K562 (cell line): ENCODE measurements at regions not wholly inside any gene's neighbourhood (a gene's known extent, or its start where the extent isn't known, plus 50 kb on each side); places are given as distances from the start of the nearest gene placed in this dataset.
A peak's percentile ranks its signal among the peaks of the same experiment; 100 is the strongest.

Experiments
- ATAC-seq: fragments of 200-7000 bp; cut with Tn5 transposase; 3 replicates; pipeline ENCODE4 v1.9.1; 2020; ENCODE audit warnings: moderate library complexity
- BruUV-seq: library from RNA; stranded (reverse); fragments of 400-500 nt; replicated peaks from 2 replicates; lab custom pipeline; 2021; lab: Mats Ljungman, UMichigan
- CTCF ChIA-PET: fragments of 300-600 bp; formaldehyde crosslinking; extraction: SDS; loops from one replicate; lab custom pipeline; 2021; ENCODE audit warnings: low intra/inter-chr PET ratio; lab: Yijun Ruan, JAX
- POLR2A ChIA-PET: fragments of 300-600, 350-650 bp; sonication (Branson Sonifier 250); formaldehyde crosslinking; extraction: SDS; loops from one replicate; lab custom pipeline; 2021; ENCODE audit warnings: antibody characterized with exemption, inconsistent platforms; lab: Yijun Ruan, JAX
- DNase-seq, 4 experiments: peaks; one replicate each; pipeline versions ENCODE4 v3.0.0 to v3.0.0-alpha.2; 2011 to 2018; ENCODE audit warnings: low spot score in 3 of 4, mixed read lengths in 3 of 4; ENCODE audit errors: extremely low read depth in 1 of 4
- FAIRE-seq: peaks from 2 replicates; lab custom pipeline; 2011; peaks lifted over from hg19 to GRCh38; lab: Jason Lieb, UNC
- H2AFZ ChIP-seq: 2 replicates; pipeline ENCODE4 v1.6.0; 2011; ENCODE audit warnings: low read depth, low read length, control low read depth, inconsistent platforms
- H3K27ac ChIP-seq: fragments of 200-600 bp; 3 replicates; pipeline ENCODE4 v1.8.0; 2011; ENCODE audit warnings: low read depth, mild to moderate bottlenecking, control low read depth, inconsistent platforms, low read length, moderate library complexity, mixed read lengths; ENCODE audit errors: extremely low read depth
- H3K27me3 ChIP-seq, 2 experiments: fragments of 300-600 bp in 1 of 2; 2 replicates in 1 of 2; 3 replicates in 1 of 2; pipeline versions ENCODE4 v1.6.0 to v1.8.0; 2011; ENCODE audit warnings: inconsistent platforms in 2 of 2, low read length in 2 of 2, mild to moderate bottlenecking in 1 of 2, mixed read lengths in 1 of 2, moderate library complexity in 1 of 2; ENCODE audit not compliant: control insufficient read depth in 2 of 2, insufficient read depth in 2 of 2
- H3K36me3 ChIP-seq: fragments of 300-600 bp; 3 replicates; pipeline ENCODE4 v1.8.0; 2011; ENCODE audit warnings: mild to moderate bottlenecking, low read length, inconsistent platforms; ENCODE audit not compliant: control insufficient read depth, insufficient read depth
- H3K4me1 ChIP-seq, 2 experiments: fragments of 200-600 bp in 1 of 2; replicated peaks in 1 of 2; 2 replicates in 1 of 2; 3 replicates in 1 of 2; pipeline versions ENCODE4 v1.5.1 to v1.8.0; 2011; ENCODE audit warnings: inconsistent platforms in 2 of 2, low read length in 2 of 2, mild to moderate bottlenecking in 1 of 2, mixed read lengths in 1 of 2, moderate library complexity in 1 of 2; ENCODE audit not compliant: control insufficient read depth in 2 of 2, insufficient read depth in 2 of 2
- H3K4me2 ChIP-seq: 2 replicates; pipeline ENCODE4 v1.6.1; 2011; ENCODE audit warnings: low read length, control low read depth, inconsistent platforms, mixed read lengths; ENCODE audit not compliant: insufficient read depth
- H3K4me3 ChIP-seq: fragments of 200-600 bp; sonication (generic), shearing (Covaris generic); 2 replicates; pipeline ENCODE4 v1.5.1; 2016; ENCODE audit warnings: control low read depth, inconsistent platforms
- H3K79me2 ChIP-seq: fragments of 200-600 bp; 3 replicates; pipeline ENCODE4 v1.8.0; 2011; ENCODE audit warnings: low read length, inconsistent platforms; ENCODE audit not compliant: control insufficient read depth, insufficient read depth
- H3K9ac ChIP-seq, 2 experiments: 2 replicates each; pipeline versions ENCODE4 v1.6.0 to v1.6.1; 2011; ENCODE audit warnings: low read depth in 2 of 2, low read length in 2 of 2, control low read depth in 1 of 2, inconsistent platforms in 1 of 2, mild to moderate bottlenecking in 1 of 2, mixed read lengths in 1 of 2; ENCODE audit not compliant: insufficient read depth in 1 of 2
- H3K9me1 ChIP-seq: one replicate; pipeline ENCODE4 v1.6.0; 2011; ENCODE audit warnings: inconsistent platforms, mild to moderate bottlenecking, low read length, moderate library complexity; ENCODE audit not compliant: control insufficient read depth, insufficient read depth
- H3K9me3 ChIP-seq: replicated peaks from 2 replicates; pipeline ENCODE4 v1.5.1; 2011; ENCODE audit warnings: low read depth, low read length, inconsistent platforms; ENCODE audit not compliant: control insufficient read depth, insufficient read depth
- H4K20me1 ChIP-seq: replicated peaks from 2 replicates; pipeline ENCODE4 v1.6.1; 2011; ENCODE audit warnings: low read length, inconsistent platforms, mixed read lengths; ENCODE audit not compliant: control insufficient read depth, insufficient read depth
- KAT8 ChIP-seq: fragments of 450-650 bp; IDR thresholded peaks from 2 replicates; pipeline ENCODE4 v1.6.1; 2016; ENCODE audit warnings: low read depth, mild to moderate bottlenecking
- MAFG ChIP-seq: fragments of 450-650 bp; conservative IDR thresholded peaks from 2 replicates; pipeline ENCODE4 v1.6.1; 2016; ENCODE audit warnings: missing genetic modification characterization, missing compliant biosample characterization
- MXI1 ChIP-seq: IDR thresholded peaks from 2 replicates; pipeline ENCODE4 v1.6.1; 2011; ENCODE audit warnings: low read depth, mild to moderate bottlenecking, improper control_type of control experiment, low read length
- NFE2L1 ChIP-seq: fragments of 450-650 bp; IDR thresholded peaks from 2 replicates; pipeline ENCODE4 v1.6.1; 2016; ENCODE audit warnings: missing genetic modification characterization, low read depth, mild to moderate bottlenecking, missing compliant biosample characterization, moderate library complexity, borderline replicate concordance
- SNRNP70 ChIP-seq: fragments of 200-400 bp; formaldehyde crosslinking; optimal IDR thresholded peaks from 2 replicates; pipeline ENCODE3; 2017; ENCODE audit warnings: low read depth, low read length
- WGBS: fragments of 100-300 bp; shearing (Covaris generic); methylation state at CpG from one replicate; pipeline ENCODE4 v1.1.6; 2016; ENCODE audit warnings: low coverage, mixed read lengths; ENCODE audit not compliant: insufficient coverage; ENCODE audit errors: missing lambda C conversion rate; 5-methylcytosine and 5-hydroxymethylcytosine counted together
- in situ Hi-C: fragments of 300-500 bp; cut with MboI; formaldehyde crosslinking; loops from 4 replicates; pipeline ENCODE4 v1.15.0; 2018; ENCODE audit warnings: inconsistent platforms, mixed read lengths
- intact Hi-C: fragments of 100-400 bp; cut with micrococcal nuclease; formaldehyde crosslinking; loops from 2 replicates; pipeline ENCODE4 v1.14.2; 2022
- TF ChIP-seq, protein P1 (sequence below), 2 experiments: fragments of 450-650 bp; IDR thresholded peaks; 2 replicates each; pipeline ENCODE4 v1.6.1; 2016; ENCODE audit warnings: mild to moderate bottlenecking in 2 of 2, borderline replicate concordance in 1 of 2, low read depth in 1 of 2, moderate library complexity in 1 of 2

DNA sequence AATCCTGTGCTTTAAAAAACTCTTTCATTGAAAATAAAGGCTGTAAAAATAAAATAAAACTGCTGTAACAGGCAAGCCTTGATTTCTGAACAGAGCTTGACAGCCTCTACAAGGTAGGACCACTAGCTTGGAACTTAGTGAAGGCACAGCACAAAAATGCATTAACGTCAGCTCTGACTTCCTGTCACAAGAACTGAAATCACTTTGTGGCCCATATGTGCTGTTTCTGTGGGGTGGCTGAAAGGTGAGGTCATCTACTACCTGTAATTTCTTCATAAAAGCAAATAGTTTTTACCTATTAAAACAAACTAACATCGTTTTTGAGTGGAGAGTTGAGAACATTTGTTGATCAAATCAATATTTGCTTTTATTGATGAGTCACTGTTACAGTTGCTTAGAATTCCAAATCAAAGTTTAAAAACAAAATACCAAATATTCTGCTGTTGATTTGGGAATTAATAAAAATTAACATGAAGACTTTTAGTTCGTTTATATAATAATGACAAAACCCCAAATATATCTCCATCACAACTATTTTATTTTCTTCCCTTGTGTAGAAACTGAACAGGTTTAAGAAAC lies 1034.1 kb downstream of the MCTP2 start:
- H3K9me1 ChIP-seq: no peaks in the 10 kb centered on the region
- intact Hi-C loops: no loop called here
- in situ Hi-C loops: loop anchor here (10.0 kb wide), 1 partner anchor 1969 kb away; no protein-coding TSS in a partner anchor
- no TSS peak for BruUV-seq
- no peak for ATAC-seq
- no peak overlapping the region for H3K4me3 ChIP-seq
- FAIRE-seq: no peak
- POLR2A ChIA-PET: interaction anchor here (1.1 kb wide), 1 partner anchor 10 kb away, joined by 3 read pairs; no protein-coding TSS in a partner anchor
- no peaks in the 10 kb centered on the region for H3K9me3 ChIP-seq
- H3K79me2 ChIP-seq: no peaks in the 10 kb centered on the region
- CTCF ChIA-PET: no interaction called here
- H4K20me1 ChIP-seq: no peaks in the 10 kb centered on the region
- no peak for TF ChIP-seq KAT8
- TF ChIP-seq, protein P1, sequence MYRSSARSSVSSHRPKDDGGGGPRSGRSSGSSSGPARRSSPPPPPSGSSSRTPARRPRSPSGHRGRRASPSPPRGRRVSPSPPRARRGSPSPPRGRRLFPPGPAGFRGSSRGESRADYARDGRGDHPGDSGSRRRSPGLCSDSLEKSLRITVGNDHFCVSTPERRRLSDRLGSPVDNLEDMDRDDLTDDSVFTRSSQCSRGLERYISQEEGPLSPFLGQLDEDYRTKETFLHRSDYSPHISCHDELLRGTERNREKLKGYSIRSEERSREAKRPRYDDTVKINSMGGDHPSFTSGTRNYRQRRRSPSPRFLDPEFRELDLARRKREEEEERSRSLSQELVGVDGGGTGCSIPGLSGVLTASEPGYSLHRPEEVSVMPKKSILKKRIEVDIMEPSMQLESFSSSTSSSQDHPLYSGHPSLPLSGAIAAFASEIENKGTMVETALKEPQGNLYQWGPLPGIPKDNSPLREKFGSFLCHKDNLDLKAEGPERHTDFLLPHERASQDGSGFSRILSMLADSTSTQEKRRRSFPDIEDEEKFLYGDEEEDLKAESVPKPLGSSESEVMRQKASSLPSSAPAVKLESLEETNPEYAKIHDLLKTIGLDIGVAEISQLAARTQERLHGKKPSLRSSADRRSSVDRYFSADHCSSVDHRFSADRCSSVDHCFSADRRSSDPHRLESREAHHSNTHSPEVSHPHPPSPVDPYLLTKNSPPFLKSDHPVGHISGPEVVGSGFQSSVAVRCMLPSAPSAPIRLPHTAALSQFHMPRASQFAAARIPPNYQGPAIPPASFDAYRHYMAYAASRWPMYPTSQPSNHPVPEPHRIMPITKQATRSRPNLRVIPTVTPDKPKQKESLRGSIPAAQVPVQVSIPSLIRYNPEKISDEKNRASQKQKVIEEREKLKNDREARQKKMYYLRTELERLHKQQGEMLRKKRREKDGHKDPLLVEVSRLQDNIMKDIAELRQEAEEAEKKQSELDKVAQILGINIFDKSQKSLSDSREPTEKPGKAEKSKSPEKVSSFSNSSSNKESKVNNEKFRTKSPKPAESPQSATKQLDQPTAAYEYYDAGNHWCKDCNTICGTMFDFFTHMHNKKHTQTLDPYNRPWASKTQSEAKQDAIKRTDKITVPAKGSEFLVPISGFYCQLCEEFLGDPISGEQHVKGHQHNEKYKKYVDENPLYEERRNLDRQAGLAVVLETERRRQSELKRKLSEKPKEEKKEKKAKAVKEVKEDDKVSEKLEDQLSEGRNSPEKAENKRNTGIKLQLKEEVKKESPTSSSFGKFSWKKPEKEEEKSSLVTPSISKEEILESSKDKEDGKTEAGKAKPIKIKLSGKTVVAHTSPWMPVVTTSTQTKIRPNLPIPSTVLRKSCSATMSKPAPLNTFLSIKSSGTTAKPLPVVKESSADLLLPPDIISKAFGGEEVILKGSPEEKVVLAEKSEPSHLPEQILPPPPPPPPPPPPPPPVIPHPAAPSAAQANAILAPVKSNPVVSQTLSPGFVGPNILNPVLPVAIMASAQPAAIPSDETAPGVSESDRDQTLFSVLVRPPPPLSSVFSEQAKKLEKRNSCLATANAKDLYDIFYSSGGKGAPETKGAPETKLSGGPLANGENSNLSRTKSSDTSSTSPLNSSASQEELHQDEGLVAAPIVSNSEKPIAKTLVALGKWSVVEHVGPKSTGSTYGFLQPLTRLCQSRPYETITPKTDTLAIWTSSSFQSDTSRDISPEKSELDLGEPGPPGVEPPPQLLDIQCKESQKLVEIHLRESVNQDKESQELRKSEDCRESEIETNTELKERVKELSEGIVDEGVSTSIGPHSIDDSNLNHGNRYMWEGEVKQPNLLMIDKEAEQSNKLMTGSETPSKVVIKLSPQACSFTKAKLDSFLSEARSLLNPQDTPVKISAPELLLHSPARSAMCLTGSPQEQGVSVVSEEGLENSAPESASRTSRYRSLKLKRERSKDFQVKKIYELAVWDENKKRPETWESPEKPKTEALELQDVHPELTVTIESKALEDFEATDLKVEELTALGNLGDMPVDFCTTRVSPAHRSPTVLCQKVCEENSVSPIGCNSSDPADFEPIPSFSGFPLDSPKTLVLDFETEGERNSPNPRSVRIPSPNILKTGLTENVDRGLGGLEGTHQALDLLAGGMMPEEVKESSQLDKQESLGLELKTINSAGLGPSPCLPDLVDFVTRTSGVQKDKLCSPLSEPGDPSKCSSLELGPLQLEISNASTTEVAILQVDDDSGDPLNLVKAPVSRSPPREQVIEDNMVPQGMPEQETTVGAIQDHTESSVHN (IDR thresholded peaks at IDR 0.05; ENCODE audit: borderline replicate concordance in 1 of 2, low read depth in 1 of 2): no peak
- peak; percentile 37; the same call in 1 of the 2 replicates for TF ChIP-seq NFE2L1
- TF ChIP-seq MAFG: peak; percentile 38
- TF ChIP-seq SNRNP70: no peak
- TF ChIP-seq MXI1: no peak
- TF ChIP-seq, all 486 proteins: peak for 2
- Histone ChIP-seq H3K27ac (no peak overlapping the region), H3K9ac (no peak overlapping the region), H3K36me3 (no peaks in the 10 kb centered on the region), H2AFZ (no peak overlapping the region), H3K4me1 (no peaks in the 10 kb centered on the region), H3K27me3 (peaks cover 2 to 9% of the 10 kb centered on the region in 2 experiments; a peak in 2 of 5 replicates), H3K4me2 (no peak overlapping the region)
- DNase-seq: no peak
- WGBS: 0% methylated on average over 3 of the region's 3 CpGs
